ENCODE measurements at regions not wholly inside any gene's neighbourhood (a gene's known extent, or its start where the extent isn't known, plus 50 kb on each side); places are given as distances from the start of the nearest gene placed in this dataset.
"Not testable (repeated sequence)": the region's sequence is repeated elsewhere in the genome, so short reads cannot be mapped to it uniquely, and the experiment has no call there.

- no peak for DNase-seq
Observed at GRCh38 chr22:35186492-35186891, 70.8 kb upstream of the HMGXB4 start.

- not testable (repeated sequence) for DNase-seq
Observed at GRCh38 chr22:35188930-35189329, 68.4 kb upstream of the HMGXB4 start.

GRCh38 chr22:35189559-35189958 lies 67.7 kb upstream of the HMGXB4 start:
- no peak for DNase-seq

- DNase-seq, result no peak
Observed at GRCh38 chr22:35191412-35191811, 65.9 kb upstream of the HMGXB4 start.

GRCh38 chr22:35192129-35192918 lies 65.0 kb upstream of the HMGXB4 start:
- DNase-seq, result no peak

GRCh38 chr22:35195226-35195625 lies 62.1 kb upstream of the HMGXB4 start:
- no peak for DNase-seq

- no peak for DNase-seq
Observed at GRCh38 chr22:35195821-35196220, 61.5 kb upstream of the HMGXB4 start.

- no peak for DNase-seq
Observed at GRCh38 chr22:35197071-35197470, 60.2 kb upstream of the HMGXB4 start.

- DNase-seq, result no peak
Observed at GRCh38 chr22:35197886-35198285, 59.4 kb upstream of the HMGXB4 start.

GRCh38 chr22:35198738-35199137 lies 58.6 kb upstream of the HMGXB4 start:
- no peak for DNase-seq

GRCh38 chr22:35202376-35202775 lies 54.9 kb upstream of the HMGXB4 start:
- no peak for DNase-seq

- no peak for DNase-seq
Observed at GRCh38 chr22:35203583-35203982, 53.7 kb upstream of the HMGXB4 start.

GRCh38 chr22:35204807-35205775 lies 52.2 kb upstream of the HMGXB4 start:
- no peak for DNase-seq

GRCh38 chr22:35205961-35206360 lies 51.3 kb upstream of the HMGXB4 start:
- DNase-seq, result no peak

- no peak for DNase-seq
Observed at GRCh38 chr22:35206889-35207288, 50.4 kb upstream of the HMGXB4 start.
